AG08395 (cell line): ENCODE measurements at regions not wholly inside any gene's neighbourhood (a gene's known extent, or its start where the extent isn't known, plus 50 kb on each side); places are given as distances from the start of the nearest gene placed in this dataset.
A peak's percentile ranks its signal among the peaks of the same experiment; 100 is the strongest.

Source experiments
- DNase-seq: peaks from one replicate; pipeline ENCODE4 v3.0.0; 2012; ENCODE audit warnings: mixed read lengths, low spot score

GRCh38 chr5:61687371-61687770, 355.3 kb downstream of the ZSWIM6 start:
- no peak for DNase-seq

DNA sequence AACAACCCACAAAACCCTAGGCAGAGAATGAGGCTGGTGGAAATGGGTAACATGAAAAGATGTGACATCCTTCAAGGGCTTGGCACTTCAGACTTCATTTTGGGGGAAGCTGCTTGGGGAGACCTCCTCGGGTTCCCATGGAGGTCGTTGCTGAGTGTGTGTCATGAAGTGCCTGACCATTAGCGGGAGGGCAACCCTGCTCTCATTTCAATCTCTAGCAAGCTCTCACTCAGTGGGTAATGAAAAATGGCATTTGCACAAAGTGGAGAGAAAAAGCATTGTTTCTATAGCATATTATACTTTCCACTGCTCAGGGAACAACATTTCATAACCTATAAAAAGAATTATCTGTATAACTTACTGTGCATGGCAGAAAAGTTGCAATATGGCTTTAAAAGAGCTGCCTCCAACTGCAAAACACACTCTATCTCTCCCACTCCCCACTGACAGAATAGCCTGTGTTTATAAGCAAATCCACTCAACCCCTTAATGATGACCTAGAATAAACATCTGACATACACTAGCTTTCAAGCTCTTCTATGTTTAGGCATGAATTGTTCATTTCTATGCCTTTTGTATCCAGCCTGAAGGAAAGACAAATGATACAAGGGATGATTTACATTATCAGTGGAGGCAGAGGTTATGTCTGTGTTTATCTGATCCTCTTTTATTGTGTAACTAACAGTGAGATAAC, 357.2 kb downstream of the ZSWIM6 start:
- DNase-seq, result no peak

GRCh38 chr5:61697809-61698558, 365.9 kb downstream of the ZSWIM6 start:
- DNase-seq, result no peak

DNA sequence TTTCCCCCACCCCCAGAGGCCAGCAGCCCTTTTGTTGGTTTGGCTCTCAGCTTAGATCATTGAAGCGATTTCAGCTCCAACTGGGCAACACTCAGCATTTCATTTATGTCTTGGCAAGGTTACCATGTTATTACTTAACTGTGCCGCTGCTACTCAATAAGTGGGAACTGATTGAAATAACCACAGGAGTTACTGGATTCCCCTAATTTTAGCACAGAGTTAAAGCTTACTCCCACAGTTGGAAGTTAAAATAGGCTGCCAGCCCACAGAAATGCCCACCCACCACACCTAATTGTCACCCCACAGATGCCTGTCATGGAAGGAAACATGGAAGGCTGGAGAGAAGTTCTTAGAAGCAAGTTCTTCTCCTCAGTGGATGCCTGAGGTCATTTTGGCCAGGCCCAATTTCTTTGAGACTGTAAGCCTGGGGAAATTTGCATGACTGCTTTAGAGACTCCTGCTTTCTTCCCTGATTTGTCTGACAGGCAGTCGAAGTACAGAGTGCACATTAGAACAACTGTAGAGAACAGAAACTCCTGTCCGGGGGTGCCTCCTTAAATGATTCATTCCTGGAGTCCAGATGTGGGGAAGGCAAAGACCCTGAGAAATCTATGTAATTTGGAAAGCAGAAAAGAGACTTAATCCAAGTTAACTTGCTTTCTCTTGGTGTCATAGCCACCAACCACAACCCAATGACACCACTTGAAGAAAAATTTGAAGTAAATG, 370.0 kb downstream of the ZSWIM6 start:
- no peak for DNase-seq

GRCh38 chr5:61702784-61703183, 370.7 kb downstream of the ZSWIM6 start:
- no peak for DNase-seq

DNA sequence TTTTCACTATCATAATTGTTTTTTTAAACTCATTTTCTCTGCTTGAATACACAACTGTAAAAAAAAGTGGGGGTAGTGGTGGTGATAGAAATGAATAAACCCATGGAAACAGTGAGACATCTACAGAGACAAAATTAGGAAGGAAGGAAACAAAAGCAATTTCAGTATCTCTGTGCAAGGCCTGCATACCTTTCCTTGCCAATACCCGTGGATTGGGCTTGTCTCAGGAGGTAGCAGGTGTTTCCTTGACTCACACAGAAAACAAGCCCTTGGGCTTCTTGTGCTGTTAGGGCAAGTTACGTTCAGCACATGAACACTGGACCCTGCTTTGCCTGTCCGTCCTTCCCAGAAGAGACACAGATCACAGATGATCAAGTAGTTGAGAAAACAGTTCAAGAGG, 372.2 kb downstream of the ZSWIM6 start:
- DNase-seq, result no peak

DNA sequence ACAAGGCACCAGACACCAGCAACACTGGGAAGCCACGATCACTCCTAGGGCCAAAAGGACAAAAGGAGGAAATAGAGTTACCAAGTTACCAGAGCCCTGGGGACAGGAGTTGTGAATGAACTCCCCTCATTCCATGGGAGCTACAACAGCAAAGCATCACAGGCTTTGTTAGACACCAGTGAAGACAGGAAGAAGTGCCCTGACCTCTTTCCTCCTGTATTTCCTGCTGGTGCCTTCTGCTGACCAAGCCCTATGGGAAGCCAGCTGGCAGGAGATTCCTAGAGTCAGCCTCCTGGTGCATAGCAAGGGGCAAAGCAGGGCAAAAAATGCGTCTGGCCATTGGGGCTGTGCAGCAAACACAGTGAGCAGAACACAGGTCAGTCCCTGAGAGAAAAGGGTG, 374.7 kb downstream of the ZSWIM6 start:
- no peak for DNase-seq

- no peak for DNase-seq
Measured at GRCh38 chr5:61719124-61719523, 387.1 kb downstream of the ZSWIM6 start.

- no peak for DNase-seq
Measured at GRCh38 chr5:61720829-61721228, 388.8 kb downstream of the ZSWIM6 start.

GRCh38 chr5:61724102-61724501, 392.0 kb downstream of the ZSWIM6 start:
- DNase-seq, result no peak

DNA sequence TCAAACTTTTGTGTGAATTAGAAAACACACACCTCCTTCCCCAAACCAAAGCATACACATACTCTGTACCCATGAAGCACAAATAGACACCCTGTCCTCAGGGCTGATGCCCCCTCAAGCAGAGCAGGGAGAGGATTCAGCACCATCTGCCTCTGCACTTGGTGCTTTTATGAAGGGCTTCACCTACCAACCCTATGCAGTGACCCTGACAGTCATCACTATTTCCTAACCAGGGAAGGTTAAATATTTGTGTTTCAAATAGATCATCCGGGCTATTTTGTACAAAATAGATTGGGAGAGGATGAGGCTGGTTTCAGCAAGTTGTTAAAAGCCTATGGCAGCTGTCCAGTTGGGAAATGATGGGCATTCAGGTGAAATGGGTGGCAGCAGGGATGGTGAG, 396.2 kb downstream of the ZSWIM6 start:
- DNase-seq, result no peak

DNA sequence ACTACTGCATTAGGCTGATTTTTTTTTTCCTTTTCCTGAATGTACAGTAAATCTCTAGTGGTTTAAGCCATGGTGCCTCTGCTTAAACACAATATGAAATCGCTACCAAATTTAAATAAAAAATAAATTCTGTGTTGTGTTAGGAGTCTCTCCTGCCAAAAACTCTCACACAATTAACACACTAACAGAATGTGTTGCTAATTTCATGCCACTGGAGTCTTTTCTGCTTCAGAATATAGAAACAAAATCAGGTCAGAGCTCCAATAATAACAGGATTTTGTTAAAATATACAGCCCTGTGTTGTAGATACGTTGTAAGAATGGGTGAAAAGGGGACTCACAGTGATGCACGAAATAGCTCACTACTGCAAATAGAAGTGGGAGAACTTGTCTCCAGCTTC, 398.8 kb downstream of the ZSWIM6 start:
- no peak for DNase-seq

GRCh38 chr5:61731267-61731945, 399.3 kb downstream of the ZSWIM6 start:
- DNase-seq, result no peak

- no peak for DNase-seq
Measured at GRCh38 chr5:61731946-61732314, 399.9 kb downstream of the ZSWIM6 start.

DNA sequence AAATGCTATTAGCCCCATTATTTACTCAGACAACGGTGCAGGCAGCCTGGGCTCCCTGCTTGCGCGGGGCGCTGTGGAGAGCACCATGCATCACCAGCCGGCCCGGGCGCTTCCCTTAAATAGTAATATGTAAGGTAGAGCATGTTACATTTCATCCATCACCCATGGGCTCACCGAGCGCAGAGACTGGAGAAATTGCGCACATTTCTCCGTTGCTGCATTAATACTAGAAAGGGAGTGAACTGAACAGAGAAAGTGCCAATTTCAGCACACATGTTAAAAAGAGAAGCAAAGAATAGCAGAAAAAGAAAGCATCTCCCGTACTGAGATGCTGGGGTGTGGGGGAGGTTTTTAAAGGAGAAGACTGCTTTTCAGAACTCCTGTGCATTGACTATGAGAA, 400.3 kb downstream of the ZSWIM6 start:
- DNase-seq, result no peak

DNA sequence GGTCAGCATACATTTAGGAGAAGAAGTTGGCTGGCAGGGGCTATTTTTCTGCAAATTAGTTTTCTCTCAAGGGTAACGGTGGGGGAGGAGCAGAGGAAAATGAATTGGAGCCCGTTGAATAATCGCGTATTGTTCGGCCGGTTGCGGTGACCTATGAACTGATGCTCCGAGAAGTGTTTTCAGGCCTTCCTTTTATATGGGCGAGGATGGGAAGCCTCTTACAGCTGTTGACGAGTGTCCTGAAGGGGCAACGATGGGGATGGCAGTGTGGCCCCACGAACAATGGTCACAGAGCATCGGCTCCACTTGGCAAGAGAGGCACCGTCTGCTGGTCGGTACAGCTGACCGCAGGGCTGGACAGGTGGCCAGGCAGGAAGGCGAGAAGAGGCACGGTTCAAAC, 400.7 kb downstream of the ZSWIM6 start:
- no peak for DNase-seq

DNA sequence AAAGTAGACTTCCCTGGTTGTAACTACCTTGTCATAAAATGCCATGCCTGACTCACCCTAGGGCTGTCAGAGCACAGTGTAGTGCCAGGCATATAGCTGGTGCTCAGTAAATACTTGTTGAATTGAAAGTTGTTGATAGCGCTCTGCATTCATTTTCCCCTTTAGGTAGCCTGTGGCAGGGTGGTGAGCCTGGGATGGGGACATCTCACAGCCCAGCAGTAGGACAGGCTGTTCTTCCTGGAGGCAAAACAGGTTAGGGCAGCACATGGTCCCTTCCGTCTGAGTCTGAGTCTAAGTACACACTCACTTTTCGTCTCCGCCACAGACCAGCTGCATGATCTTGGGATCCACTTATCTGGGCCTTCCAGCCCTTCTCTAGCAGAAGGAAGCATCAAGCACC, 401.9 kb downstream of the ZSWIM6 start:
- DNase-seq, result no peak

DNA sequence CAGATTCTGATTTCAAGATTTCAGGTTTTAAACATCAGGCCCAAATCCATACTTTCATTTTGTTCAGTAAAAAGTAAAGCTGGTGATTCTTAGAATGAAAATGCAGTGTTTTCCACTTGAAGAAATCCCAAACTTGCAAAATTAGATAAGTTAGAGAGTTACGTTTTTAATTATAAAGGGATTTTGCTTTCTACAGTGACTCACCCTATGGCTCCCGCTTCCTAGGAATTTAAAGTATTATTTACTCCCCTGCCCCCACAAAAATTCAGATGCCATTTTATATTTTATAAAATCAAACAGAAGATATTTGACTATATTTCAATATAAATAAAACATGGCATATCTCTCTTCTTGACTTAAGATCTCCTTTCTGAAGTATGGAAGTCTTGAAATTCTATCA, 402.9 kb downstream of the ZSWIM6 start:
- DNase-seq, result peak; percentile 7

DNA sequence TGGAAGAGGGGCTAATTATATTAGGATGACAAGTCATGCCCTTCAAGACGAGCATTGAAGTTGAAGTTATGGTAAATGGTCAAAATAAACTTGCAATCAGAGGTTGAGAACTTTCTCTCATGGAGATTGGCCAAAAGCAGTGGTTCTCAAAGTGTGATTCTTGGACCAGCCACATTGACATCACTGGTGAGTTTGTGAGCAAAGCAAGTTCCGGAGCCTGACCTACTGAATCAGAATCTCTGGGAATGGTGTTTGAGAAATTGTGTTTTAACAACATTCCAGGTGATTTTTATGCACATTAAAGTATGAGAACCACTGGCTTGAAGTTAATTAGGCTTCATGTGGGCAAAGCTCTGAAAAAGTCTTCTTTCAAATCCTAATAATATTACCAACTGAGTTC, 403.5 kb downstream of the ZSWIM6 start:
- no peak for DNase-seq

- no peak for DNase-seq
Measured at GRCh38 chr5:61735995-61736394, 403.9 kb downstream of the ZSWIM6 start.

- DNase-seq, result no peak
Measured at GRCh38 chr5:61737301-61737963, 405.4 kb downstream of the ZSWIM6 start.

GRCh38 chr5:61737964-61738340, 405.9 kb downstream of the ZSWIM6 start:
- DNase-seq, result no peak
